ENCODE measurements at regions not wholly inside any gene's neighbourhood (a gene's known extent, or its start where the extent isn't known, plus 50 kb on each side); places are given as distances from the start of the nearest gene placed in this dataset.
A peak's percentile ranks its signal among the peaks of the same experiment; 100 is the strongest.

GRCh38 chr14:38839694-38840365, 263.2 kb downstream of the SEC23A start:
- Histone ChIP-seq H3K9me2 (replicated peaks; ENCODE audit: insufficient read depth) (no peaks in the 10 kb centered on the region), H4K20me1 (ENCODE audit: insufficient read depth, poor library complexity, severe bottlenecking) (no peaks in the 10 kb centered on the region), H3K79me2 (no peaks in the 10 kb centered on the region), H3K27me3 (no peaks in the 10 kb centered on the region), H3K4me2 (no peak overlapping the region), H3K4me3 (no peak overlapping the region), H3K36me3 (replicated peaks; ENCODE audit: insufficient read depth, low read depth) (no peaks in the 10 kb centered on the region), H3K4me1 (ENCODE audit: insufficient read depth) (no peaks in the 10 kb centered on the region), H3K9me3 (ENCODE audit: low read depth) (no peaks in the 10 kb centered on the region), H3K27ac (no peak overlapping the region), H2AFZ (no peak overlapping the region)
- peak; percentile 45 for DNase-seq (ENCODE audit: low spot score)
- 66% methylated on average over 3 of the region's 3 CpGs for WGBS (ENCODE audit: low lambda C conversion rate, missing lambda C conversion rate)
- TF ChIP-seq EZH2 (IDR thresholded peaks at IDR 0.05; ENCODE audit: borderline replicate concordance) (no peak), EZH2phosphoT487 (IDR thresholded peaks at IDR 0.05; ENCODE audit: low read depth, severe bottlenecking, unreplicated experiment) (no peak), CTCF (IDR thresholded peaks at IDR 0.05; ENCODE audit: poor library complexity) (no peak)

GRCh38 chr14:38838979-38839323, 264.1 kb downstream of the SEC23A start:
- H3K4me1 ChIP-seq (ENCODE audit: insufficient read depth): no peaks in the 10 kb centered on the region
- DNase-seq (ENCODE audit: low spot score): no peak
- no peaks in the 10 kb centered on the region for H3K27me3 ChIP-seq
- no peak overlapping the region for H3K4me3 ChIP-seq
- no peak overlapping the region for H2AFZ ChIP-seq
- H3K27ac ChIP-seq: no peak overlapping the region
- no peak overlapping the region for H3K4me2 ChIP-seq
- H3K36me3 ChIP-seq (replicated peaks; ENCODE audit: insufficient read depth, low read depth): no peaks in the 10 kb centered on the region
- WGBS (ENCODE audit: low lambda C conversion rate, missing lambda C conversion rate): 93% methylated on average over 8 of the region's 8 CpGs
- TF ChIP-seq EZH2phosphoT487 (IDR thresholded peaks at IDR 0.05; ENCODE audit: low read depth, severe bottlenecking, unreplicated experiment) (no peak), CTCF (IDR thresholded peaks at IDR 0.05; ENCODE audit: poor library complexity) (no peak), EZH2 (IDR thresholded peaks at IDR 0.05; ENCODE audit: borderline replicate concordance) (no peak)
- H3K79me2 ChIP-seq: no peaks in the 10 kb centered on the region
- H3K9me3 ChIP-seq (ENCODE audit: low read depth): no peaks in the 10 kb centered on the region
- H3K9me2 ChIP-seq (replicated peaks; ENCODE audit: insufficient read depth): no peaks in the 10 kb centered on the region
- H4K20me1 ChIP-seq (ENCODE audit: insufficient read depth, poor library complexity, severe bottlenecking): no peaks in the 10 kb centered on the region

- Histone ChIP-seq H3K4me2 (no peak overlapping the region), H3K27ac (no peak overlapping the region), H4K20me1 (ENCODE audit: insufficient read depth, poor library complexity, severe bottlenecking) (no peaks in the 10 kb centered on the region), H3K36me3 (replicated peaks; ENCODE audit: insufficient read depth, low read depth) (no peaks in the 10 kb centered on the region), H3K4me1 (ENCODE audit: insufficient read depth) (no peaks in the 10 kb centered on the region), H3K9me3 (ENCODE audit: low read depth) (no peaks in the 10 kb centered on the region), H3K79me2 (no peaks in the 10 kb centered on the region), H2AFZ (no peak overlapping the region), H3K4me3 (no peak overlapping the region), H3K9me2 (replicated peaks; ENCODE audit: insufficient read depth) (no peaks in the 10 kb centered on the region), H3K27me3 (no peaks in the 10 kb centered on the region)
- no peak for TF ChIP-seq EZH2phosphoT487 (IDR thresholded peaks at IDR 0.05; ENCODE audit: low read depth, severe bottlenecking, unreplicated experiment)
- TF ChIP-seq EZH2 (IDR thresholded peaks at IDR 0.05; ENCODE audit: borderline replicate concordance): no peak
- no peak for TF ChIP-seq CTCF (IDR thresholded peaks at IDR 0.05; ENCODE audit: poor library complexity)
- WGBS (ENCODE audit: low lambda C conversion rate, missing lambda C conversion rate): 91% methylated on average over 27 of the region's 27 CpGs
- DNase-seq (ENCODE audit: low spot score): no peak
Measured at GRCh38 chr14:38838049-38838978, 264.7 kb downstream of the SEC23A start.
